GM18873 (cell line): ENCODE measurements at regions not wholly inside any gene's neighbourhood (a gene's known extent, or its start where the extent isn't known, plus 50 kb on each side); places are given as distances from the start of the nearest gene placed in this dataset.

ENCODE experiments used
- ATAC-seq: cut with Tn5 transposase; IDR thresholded peaks from one replicate; pipeline ENCODE4 v1.9.1; 2021; ENCODE audit warnings: mild to moderate bottlenecking, moderate library complexity, moderate number of reproducible peaks; ENCODE audit not compliant: unreplicated experiment, low FRiP score

GRCh38 chr11:27783701-27784355, 83.6 kb upstream of the BDNF start:
- no peak for ATAC-seq

DNA sequence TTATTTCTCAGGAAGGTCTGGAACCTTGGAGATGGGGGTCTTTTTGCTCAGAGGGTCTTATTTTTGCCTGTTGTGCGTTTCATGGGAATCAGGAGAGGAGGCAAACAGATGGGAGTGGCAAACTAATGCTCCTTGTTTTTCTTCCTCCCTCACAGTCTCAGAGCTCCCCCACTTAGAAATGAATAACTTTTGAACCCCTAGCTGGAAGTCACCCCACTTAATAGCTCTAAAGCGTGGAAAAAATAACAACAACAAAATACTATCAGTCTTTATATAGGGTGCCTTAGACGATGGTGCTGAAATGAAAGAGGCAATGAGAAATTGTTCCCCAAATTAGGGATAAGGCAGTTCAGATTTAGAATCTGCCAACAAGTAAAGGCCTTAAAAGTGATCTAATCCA, 76.8 kb upstream of the BDNF start:
- ATAC-seq: no peak

GRCh38 chr11:27773884-27774283, 73.6 kb upstream of the BDNF start:
- no peak for ATAC-seq

GRCh38 chr11:27771516-27771915, 71.3 kb upstream of the BDNF start:
- no peak for ATAC-seq

GRCh38 chr11:27770576-27770975, 70.3 kb upstream of the BDNF start:
- ATAC-seq: no peak

GRCh38 chr11:27763736-27764135, 63.5 kb upstream of the BDNF start:
- no peak for ATAC-seq

GRCh38 chr11:27761356-27761755, 61.1 kb upstream of the BDNF start:
- no peak for ATAC-seq

- ATAC-seq: no peak
Measured at GRCh38 chr11:27757953-27758352, 57.7 kb upstream of the BDNF start.

DNA sequence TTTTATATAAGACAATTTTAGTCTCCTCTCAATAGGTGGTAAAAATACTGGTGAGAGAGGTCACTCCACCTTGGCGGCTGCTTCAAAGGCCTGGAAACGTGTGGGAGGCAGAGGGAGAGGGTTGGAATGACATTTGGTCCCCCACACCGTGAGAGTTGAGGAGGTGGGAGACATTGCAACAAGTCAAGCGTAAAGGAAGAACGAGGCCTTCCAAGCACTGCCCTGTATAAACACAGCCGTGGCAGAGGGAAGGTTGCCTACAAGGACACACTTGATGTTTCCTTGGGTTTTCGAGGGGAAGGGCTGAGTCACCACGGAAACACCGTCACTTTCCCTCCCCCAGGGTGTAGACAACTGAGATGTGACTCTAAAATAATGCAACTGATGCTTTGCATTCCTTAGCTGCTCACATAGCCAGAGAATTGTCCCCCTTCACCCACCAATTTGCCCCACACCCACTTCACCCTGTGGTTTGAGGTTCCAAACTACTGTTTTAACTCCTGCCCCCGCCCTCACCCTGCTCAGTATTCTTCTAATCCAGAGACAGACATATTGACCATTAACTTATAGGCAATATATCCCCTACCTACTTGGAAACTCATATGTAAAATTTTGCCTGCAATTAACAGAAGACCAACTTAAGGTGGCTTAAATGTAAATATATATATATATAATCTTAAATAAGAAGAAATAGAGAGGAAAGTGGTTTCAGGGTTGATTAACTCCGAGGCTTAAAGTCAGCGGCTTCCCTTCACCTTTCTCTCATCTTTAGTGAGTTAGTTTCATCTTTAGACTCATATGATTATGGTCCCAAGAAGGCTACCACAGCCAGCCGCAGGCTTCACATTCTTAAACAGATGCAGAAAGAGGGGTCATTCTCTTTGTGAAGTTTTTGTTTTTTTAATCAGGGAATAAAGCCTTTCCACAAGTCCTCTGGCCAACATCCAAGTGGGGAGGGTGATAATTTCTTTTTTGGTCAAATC, 54.1 kb upstream of the BDNF start:
- ATAC-seq: no peak
